ENCODE measurements at regions not wholly inside any gene's neighbourhood (a gene's known extent, or its start where the extent isn't known, plus 50 kb on each side); places are given as distances from the start of the nearest gene placed in this dataset.

DNA sequence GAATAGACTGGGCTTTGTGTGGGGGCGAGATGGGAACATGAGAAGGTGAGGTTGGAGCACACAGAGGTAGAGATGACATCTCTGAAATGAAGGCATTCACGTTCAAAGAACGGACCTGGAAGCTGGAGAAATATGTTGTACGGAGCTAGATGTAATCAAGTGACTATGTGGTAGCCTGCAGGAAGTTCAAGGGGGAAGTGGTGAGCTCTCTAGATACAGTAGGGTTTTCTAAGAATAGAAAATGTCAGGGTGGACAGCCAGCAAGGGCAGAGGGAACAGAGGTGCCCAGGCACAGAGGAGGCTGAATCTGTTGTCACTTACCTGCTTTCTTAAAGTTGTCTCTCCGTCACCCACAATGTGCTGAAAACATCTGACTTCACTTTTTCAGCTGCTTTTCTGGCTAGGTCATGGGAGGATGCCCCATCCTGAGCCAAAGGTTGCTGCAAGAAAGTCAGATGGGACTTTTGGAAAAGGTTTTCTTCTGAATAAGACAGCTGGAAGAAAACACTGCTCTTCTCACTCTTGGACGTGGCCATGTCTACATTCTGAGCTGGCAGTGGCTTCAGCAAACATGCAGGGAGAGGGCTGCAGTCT is 171.5 kb upstream of the B3GAT1 start:
- no peak for DNase-seq

DNA sequence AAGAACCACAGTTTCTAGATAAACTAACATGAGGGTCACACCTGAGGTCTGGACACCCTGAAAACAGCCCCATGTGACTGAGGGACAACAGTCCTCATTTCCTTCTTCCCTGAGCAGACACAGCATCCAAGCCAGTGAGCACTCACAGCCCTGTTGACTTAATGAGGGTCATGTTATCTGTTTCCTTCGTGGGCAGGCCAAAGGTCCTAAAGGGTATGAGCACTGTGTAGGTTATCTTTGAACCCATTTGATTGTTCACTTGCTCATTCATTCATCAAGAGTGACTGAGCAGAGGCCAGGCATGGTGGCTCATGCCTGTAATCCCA is 170.7 kb upstream of the B3GAT1 start:
- DNase-seq = no peak

DNA sequence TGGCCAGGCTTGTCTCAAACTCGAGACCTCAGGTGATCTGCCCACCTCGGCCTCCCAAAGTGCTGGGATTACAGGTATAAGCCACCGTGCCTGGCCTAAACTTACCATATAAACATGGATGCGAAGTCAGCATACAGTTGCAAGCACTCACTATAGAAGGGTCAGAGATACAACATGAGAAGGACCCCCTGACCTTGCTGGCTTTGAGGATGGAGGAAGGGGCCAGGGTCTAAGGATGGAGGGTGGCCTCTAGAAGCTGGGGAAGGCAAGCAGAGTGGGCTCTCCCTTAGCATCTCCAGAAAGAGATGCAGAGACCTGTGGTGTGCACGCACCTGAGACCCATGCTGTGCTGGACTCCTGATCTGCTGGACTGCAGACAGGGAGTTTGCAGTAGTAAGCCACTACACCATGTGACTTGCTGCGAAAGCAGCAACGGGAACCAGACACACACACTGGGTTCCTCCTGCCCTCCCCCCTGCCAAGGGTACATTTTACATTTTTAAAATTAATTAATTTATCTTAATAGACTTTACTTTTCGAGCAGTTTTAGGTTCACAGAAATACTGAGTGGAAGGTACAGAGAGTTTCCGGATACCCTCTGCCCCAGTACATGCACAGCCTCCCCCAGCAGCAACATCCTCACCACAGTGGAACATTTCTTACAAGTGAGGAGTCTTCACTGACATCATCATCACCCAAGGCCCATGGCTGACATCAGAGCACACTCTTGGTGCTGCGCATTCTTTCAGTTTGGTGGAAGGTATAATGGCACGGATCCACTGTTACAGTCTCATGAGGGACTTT is 170.1 kb upstream of the B3GAT1 start:
- no peak for DNase-seq

DNA sequence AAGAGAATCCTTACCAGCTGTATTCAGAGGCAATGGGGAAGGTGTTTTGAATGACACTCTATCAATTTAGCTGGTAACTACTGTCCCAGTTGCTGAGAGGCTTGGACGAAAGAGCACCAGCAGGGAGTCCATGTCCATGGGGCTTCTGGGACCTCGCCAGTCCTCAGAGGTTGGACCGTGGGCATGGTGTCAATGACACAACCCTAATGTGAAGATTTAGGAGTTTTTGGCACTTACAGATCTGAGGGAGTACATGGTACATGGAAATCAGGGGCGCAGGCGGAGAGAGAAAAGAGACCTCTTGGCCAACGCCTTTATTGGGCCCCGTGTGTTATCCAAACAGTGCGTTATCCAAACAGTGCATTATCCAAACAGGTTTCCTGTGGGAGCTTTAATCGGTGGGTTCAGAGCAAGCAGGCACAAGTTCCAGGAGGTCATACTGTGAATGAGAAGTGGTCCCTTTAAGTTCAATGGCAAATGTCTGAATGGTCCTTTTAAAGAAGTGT is 169.1 kb upstream of the B3GAT1 start:
- DNase-seq = no peak

DNA sequence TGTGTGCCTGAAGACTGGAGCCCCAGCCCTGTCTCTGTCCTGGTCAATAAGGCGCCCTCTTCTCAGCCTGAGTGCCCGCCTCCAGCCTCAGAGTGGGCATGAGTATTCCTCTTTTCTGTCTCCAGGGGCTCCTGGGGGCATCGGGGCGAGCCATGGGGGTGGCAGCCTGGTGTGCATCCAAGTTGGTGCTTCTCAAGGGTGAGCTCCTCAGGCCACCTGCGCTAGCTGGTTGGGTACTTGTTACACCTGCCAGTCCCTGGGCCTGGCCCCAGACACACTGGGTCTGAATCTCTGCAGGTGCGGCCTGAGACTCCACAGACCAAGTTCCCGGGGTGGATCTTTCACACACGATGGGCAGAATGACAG is 168.6 kb upstream of the B3GAT1 start:
- no peak for DNase-seq

DNA sequence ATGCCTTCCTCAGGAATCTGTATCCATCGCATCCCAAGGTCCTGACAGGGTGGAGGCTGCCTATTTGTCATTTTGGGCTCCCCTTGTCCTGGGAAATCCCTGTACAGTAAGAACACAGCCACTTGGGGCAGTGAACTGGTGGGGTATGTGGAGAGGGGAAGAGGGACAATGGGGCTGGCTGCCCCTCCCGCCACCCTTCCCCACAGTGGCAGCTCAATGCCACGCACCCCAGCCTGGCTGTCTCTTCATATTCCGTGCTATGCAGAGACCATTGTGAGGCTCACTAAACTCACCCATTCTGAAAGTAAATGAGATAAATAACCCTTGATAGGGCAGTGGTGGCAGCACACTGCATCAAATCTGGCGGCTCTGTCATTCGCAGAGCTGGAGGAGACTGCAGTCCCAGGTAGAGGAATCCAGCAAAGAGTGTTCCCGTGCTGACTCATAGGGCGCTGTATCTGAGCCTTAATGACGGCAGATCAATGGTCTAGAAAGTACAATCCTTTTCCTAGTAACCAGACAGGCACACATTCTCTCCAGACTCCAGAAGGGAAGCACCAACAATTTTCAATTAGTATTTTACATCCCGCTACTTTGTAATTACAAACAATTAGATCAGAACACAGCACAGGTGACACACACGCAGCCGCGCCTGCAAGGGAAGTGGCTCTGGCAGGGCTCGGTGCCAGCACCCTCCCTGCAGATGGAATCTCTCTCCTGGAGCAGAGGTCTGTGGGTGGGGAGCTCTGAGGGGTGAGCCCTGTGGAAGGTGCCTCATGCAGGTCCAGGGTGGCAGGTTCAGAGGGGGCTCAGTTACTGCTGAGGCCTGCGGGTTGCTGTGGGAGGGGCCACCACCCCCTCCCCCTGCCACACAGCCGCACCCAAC is 167.9 kb upstream of the B3GAT1 start:
- DNase-seq = no peak

DNA sequence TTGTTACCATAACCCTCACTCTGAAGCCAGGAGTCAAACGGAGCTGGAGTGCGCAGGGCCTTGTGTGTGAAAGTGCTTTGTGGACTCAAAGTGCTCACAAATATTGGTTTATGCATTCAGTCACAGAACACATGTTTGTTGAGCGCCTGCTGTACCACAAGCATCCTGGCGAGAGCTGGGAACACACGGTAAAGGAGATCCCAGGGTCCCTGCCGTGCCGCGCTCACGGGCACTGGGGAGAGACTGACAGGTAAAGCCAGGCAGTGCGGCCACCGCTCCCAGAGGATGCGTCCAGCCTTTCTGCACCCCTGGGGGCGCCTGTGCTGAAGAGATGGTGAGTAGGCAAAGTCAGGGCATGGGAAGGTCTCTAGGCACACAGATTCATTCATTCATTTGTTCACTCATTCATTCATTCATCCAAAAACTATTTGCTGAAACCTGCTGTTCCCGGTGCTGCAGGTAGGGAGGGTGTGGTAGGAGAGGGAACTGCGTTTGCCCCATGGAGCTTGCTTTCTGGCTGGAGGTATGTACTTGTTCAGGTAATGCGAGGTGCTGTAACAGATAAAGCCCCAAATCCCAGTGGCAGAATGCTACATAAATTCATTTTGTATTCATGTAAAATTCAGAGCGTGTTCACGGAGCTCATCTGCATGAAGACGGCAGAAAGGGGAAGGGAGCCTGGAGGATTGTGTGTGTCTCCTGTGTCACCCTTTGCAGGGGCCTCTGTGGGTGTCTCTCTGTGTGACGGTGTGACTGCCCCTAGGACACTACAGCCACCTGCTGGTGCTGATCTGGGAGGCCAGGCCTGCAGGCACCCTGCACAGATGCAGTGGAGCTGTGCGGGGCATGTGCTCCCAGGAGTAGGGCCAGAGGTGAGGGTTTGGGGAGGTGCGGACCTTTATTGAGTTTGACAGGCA is 167.0 kb upstream of the B3GAT1 start:
- no peak for DNase-seq

DNA sequence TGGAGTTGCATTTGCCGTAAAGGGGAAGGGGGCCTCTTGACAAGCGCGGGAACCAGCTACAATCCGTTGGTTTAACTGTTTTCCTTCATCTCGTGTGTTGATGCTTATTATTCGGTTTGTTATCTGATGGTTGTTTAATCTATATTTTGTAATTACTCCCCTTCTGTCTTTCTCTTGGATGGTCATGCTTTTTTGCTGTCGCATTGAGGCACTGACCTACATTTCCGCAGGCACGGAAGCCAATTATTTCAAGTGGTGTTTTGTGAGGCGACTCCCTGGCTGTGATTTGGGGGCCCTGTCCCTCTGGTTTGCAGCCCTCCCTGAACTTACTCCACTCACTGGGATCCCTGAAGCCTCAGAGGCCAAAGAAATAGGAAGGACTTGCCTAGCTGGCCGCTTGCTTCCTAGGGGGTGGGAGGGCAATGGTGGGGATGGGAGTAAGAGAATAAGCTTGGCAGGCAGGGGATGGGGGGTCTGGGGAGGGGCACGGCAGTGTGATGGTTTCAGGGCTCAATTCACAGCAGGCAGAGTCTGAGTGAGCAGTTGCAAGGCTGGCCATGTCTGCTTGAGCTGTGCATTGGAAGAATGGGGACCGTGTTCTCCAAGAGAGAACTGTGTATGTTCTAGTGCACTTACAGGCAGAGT is 165.8 kb upstream of the B3GAT1 start:
- no peak for DNase-seq

DNA sequence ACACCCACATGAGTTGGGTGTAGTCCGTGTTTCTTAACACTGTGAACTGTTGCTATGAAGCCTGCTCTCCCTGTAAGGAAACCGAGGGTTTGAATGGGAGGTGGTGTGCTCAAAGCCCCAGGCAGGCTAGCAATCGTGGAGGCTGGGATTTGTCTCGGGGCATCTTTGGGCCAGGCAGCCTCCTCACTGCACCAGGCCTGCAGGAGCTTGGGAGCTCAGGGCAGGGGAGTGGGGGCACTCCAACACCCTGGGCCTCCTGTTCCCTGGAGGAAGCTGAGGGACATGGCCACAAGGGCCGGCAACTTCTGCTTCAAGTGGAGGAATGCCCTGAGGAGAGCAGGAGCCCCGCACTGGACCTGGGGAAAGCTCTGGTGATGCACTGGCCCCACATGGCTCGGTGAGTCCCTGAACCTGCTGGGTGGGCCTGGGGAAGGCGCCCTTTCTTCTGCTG is 164.7 kb upstream of the B3GAT1 start:
- DNase-seq = no peak

DNA sequence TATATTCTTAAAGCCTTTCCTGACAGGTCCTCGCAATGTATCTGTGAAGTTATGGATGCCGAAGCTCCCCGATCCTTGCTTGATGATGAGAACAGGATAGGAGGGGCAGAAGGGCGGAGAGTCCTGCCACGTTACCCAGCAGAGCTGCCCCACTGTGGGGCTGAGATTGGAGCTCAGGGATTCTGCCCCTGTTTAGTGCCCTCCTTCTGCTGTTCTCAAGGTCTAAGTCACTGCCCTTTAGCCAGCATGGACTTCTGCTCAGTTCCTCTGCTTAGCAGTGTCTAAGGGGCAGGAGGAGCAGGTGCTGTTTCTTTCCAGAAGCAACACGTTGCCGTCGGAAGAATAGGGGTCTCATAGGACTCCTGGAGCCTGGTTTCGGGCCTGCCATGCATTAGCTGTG is 164.2 kb upstream of the B3GAT1 start:
- no peak for DNase-seq

DNA sequence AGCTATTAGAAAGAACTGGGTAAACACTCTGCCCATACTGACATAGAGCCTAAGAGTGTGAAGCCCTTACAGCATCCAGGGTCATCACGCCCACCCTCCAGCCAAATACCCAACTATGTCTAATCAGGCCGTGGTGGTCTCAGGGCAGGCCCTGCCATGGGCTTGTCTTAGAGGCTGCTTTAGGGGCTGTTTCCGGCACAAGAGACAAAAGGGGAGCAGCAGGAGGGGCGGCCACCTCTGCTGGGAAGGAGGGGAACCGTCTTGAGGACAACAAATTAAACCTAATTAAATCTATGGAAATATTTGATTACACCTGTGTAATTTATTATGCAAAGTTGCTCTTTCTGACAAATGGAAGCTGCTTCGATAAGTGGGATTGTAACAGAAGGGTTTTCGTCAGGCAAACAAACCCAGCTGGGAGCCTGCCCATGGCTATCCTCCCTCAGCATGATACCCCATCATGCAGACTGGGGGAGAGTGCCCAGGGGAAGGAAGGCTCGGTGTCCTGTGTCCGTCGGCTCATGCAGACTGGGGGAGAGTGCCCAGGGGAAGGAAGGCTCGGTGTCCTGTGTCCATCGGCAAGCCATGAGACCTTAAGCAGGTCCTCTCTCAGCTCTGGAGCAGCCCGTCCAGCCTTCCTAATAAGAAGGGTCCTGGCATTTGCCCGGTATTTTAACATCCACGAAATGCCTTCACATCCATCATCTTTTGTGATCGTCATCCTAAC is 163.6 kb upstream of the B3GAT1 start:
- DNase-seq = no peak

DNA sequence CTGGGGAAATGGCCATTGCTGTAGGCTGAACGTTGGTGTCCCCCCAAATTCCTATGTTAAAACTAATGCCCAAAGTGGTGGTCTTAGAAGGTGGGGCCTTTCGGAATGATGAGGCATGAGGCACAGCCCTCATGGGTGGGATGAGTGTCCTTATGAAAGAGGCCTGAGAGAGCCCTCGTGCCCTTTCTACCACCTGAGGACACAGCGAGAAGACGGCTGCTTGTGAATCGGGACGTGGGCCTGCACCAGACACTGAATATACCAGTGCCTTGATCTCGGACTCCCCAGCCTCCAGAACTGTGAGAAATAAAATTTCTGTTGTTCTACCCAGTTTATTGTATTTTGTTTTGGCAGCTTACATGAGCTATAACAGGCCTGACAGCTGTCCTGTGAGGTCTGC is 162.9 kb upstream of the B3GAT1 start:
- no peak for DNase-seq

DNA sequence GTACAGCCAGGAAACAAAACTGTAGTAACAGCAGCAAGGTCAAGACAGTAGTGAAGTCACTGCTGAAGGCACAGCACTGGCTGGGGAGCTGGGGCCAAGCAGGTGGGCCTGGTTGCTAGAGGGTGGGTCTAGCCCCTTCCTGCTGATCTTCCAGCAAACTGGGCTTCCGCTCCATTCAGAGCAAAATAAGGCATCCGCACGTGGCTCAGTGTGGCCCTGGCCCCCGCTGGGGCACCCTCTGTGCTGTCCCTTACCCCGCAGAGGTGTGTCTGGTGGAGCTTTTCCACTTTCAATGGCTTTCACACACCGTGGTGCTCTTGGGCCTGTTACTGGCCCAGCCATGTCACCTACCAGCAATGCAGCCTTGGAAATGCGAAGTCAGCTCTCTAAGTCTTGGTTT is 162.4 kb upstream of the B3GAT1 start:
- DNase-seq = no peak

DNA sequence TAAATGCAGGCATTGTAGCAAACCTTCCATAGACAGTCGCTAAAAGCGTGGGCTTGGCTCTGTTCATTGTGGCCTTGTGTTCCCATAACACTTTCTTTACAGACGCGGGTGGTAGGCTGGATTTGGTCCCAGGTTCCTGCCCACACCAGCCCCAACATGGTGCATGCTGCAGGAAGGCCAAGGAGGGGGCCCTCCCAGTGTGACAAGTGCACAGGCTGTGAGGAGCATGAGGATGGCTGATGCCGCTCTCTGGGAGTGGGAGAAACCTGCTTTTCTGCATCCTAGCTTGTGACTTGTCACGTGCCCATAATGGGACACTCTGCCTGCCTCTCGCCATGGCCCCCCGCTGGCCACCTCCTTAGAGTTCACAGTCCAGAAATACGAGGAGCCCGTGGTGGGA is 161.8 kb upstream of the B3GAT1 start:
- no peak for DNase-seq

DNA sequence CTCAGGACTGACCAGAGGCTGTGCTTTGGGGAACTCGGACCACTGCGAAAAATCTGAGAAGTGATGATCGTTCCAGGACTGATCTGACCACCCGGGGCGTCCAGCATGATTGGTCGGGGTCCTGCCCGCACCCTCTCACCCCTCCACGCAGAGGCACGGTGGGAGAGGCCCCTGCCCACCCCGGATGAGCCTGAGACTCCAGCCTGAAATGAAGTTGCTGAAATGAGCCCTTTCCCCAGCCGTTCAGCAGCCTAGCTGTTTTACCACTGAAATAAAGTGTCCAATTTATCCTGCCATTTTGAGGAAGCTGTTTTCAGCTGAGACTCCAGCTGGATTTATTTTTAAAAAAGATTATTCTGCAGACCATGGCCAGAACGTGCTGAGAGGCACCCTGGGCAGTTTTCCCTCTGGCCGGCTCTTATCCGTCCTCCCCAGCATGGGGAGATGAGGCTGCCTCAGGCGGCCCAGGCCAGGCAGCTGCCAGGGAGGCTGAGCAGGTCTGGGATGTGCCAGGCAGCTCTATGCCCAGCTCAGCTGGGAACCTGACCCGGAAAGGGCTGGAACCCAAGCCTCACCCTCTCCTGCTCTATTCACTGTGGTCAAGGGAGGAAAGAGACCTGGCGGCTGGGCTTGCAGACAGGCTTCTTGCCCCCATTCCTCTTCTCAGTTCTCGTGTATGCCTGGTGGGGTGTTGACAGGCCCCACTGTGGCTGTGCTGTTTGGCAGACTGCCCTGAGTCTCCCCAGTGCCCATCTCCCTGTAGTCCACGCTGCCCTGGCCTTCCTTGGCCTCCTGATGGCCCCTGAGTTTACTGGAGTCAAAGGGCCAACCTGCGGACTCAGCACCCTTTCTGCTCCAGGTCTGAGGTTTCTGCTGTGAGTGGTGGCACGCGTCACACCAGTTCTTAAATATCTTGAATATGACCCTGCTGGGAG is 161.0 kb upstream of the B3GAT1 start:
- no peak for DNase-seq

DNA sequence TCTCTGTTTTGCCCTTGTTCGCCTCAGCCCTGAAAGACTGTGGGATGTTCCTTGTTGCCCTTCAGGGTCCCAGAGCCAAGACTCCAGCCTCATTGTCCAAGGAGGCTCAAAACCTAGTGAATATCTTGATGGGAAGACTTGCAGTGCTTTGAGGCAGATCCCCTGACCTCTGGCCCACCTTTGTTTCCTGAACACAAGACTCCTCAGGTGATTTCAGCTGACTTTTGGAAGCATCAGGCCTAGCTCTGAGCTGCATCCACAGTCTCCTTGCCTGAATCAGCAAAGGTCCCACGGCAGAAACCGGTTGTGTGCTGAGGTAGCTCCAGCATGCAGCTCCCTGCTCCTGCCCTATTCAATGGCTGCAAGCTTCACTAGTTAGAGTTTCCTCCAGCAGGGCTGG is 159.3 kb upstream of the B3GAT1 start:
- DNase-seq = no peak

DNA sequence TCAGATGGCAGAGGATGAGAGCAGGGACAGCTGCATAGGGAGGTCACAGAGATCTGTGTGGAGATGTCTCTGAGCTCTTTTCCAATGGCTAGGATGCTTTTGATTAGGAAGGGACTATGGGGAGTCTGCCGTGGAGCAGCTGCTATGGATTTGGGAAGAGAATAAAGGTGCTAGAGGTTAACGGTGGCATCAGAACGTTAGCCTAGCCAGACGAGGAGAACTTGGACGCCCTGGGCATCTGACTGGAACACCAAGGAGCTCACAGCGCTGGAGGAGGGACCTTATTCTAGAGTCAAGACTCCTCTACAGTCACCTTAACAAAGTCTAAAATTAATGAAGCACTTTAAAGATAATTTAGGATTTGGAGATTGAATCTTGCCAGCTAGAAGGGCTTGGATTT is 157.2 kb upstream of the B3GAT1 start:
- no peak for DNase-seq

DNA sequence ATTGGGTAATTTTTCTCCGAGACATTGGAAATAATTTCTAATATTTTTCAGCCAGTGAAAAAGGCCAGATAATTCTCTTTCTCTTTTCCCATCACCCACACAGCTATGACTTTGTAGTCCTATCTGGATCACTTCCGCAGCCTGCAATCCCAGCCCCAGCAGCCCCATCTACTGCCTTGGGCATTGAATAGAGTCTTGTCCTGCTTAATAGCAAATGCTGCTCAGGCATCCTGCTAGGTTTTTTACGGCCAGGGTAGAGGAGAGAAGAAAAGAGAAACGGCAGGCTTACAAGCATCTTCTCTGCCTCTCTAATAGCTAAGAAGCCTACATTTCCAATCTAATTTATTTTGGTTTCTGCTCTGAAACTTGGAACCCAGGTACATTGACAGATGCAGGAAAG is 154.3 kb upstream of the B3GAT1 start:
- DNase-seq = no peak

DNA sequence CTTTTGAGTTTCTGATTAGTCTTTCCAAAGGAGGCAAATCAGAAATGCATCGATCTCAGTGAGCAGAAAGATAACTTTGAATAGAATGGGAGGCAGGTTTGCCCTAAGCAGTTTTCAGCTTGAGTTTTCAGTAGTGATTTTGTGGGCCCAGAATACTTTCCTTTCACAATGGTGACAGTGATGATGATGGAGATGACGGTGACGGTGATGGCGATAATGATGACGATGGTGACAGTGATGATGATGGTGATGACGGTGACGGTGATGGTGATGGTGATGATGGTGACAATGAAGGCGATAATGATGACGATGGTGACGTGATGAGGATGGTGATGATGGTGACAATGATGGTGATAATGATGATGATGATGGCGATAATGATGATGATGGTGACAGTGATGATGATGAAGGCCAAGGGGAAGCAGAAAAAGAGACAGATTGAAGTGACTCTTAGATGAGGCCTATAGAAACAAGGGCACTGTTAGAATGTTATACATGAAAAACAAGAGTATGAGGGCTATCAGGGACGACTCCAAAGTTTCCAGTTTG is 153.4 kb upstream of the B3GAT1 start:
- no peak for DNase-seq

All from central memory CD4-positive, alpha-beta T cell (primary cell).